Ovary (tissue), 3 donors: ENCODE measurements at regions not wholly inside any gene's neighbourhood (a gene's known extent, or its start where the extent isn't known, plus 50 kb on each side); places are given as distances from the start of the nearest gene placed in this dataset.

Experiments
- EP300 ChIP-seq: sonication (generic); formaldehyde crosslinking; IDR thresholded peaks from one replicate; pipeline ENCODE4 v1.6.1; 2017; ENCODE audit warnings: antibody characterized with exemption
- TF ChIP-seq, protein P1 (sequence below), 3 donors: fragments of 450-650 bp in 2 of 3; fragments of 200-600 bp in 1 of 3; IDR thresholded peaks; one replicate each; pipeline versions ENCODE4 v1.5.1 to v1.8.0; 2016 to 2022; ENCODE audit warnings: antibody characterized with exemption in 3 of 3, mild to moderate bottlenecking in 1 of 3
- donor health status: DM: no; HTN: no; CAD: no.

DNA sequence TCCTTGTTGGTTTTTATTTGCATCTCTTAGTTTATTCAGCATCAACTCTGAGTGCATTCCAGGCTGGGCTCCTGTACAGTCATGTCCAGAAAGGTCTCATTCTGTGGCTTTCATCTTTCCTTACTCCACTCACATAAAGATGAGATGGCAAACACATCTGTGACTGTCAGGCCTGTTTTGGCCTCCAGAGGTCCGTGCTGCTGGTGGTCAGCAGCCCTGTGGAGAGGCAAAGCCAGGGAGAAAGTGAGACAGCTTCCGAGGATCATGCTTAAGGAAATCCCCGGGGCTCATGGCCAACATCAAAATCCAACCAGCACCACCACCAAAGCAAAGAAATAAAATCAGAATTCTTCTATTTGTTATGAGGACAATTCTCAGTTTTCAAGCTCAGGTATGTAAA is 96.1 kb upstream of the HIVEP3 start:
- TF ChIP-seq EP300 = no peak
- TF ChIP-seq, protein P1, sequence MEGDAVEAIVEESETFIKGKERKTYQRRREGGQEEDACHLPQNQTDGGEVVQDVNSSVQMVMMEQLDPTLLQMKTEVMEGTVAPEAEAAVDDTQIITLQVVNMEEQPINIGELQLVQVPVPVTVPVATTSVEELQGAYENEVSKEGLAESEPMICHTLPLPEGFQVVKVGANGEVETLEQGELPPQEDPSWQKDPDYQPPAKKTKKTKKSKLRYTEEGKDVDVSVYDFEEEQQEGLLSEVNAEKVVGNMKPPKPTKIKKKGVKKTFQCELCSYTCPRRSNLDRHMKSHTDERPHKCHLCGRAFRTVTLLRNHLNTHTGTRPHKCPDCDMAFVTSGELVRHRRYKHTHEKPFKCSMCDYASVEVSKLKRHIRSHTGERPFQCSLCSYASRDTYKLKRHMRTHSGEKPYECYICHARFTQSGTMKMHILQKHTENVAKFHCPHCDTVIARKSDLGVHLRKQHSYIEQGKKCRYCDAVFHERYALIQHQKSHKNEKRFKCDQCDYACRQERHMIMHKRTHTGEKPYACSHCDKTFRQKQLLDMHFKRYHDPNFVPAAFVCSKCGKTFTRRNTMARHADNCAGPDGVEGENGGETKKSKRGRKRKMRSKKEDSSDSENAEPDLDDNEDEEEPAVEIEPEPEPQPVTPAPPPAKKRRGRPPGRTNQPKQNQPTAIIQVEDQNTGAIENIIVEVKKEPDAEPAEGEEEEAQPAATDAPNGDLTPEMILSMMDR (IDR thresholded peaks at IDR 0.05) = no peak
